ENCODE measurements at regions not wholly inside any gene's neighbourhood (a gene's known extent, or its start where the extent isn't known, plus 50 kb on each side); places are given as distances from the start of the nearest gene placed in this dataset.
"Not testable (repeated sequence)": the region's sequence is repeated elsewhere in the genome, so short reads cannot be mapped to it uniquely, and the experiment has no call there.

DNA sequence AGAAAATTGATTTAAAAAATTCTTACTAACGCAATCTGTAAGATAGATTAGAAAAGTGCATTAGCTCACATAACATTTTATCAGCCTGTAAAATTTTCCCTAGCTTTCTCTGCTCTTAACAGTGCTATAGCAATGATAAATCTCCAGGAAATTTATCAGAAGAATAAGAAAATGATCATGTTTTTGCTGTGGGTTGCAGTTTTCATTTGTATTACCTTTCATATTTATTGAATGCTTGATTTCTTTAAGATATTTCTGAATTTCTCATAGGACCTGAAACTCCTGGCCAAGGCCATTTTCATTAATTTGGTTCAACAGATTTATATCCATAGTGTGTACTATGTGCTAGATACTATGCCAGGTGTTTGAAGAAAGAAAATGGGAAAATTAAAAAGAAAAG, 130.3 kb upstream of the STARD13 start:
- no peak for DNase-seq (ENCODE audit: low read depth)

- not testable (repeated sequence) for DNase-seq (ENCODE audit: low read depth)
Observed at GRCh38 chr13:33418224-33418953, 132.8 kb upstream of the STARD13 start.

DNA sequence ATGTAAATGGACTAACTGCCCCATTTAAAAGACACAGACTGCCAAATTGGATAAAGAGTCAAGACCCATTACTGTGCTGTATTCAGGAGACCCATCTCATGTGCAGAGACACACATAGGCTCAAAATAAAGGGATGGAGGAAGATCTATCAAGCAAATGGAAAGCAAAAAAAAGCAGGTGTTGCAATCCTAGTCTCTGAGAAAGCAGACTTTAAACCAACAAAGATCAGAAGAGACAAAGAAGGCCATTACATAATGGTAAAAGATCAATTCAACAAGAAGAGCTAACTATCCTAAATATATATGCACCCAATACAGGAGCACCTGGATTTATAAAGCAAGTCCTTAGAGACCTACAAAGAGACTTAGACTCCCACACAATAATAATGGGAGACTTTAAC, 134.6 kb upstream of the STARD13 start:
- not testable (repeated sequence) for DNase-seq (ENCODE audit: low read depth)

DNA sequence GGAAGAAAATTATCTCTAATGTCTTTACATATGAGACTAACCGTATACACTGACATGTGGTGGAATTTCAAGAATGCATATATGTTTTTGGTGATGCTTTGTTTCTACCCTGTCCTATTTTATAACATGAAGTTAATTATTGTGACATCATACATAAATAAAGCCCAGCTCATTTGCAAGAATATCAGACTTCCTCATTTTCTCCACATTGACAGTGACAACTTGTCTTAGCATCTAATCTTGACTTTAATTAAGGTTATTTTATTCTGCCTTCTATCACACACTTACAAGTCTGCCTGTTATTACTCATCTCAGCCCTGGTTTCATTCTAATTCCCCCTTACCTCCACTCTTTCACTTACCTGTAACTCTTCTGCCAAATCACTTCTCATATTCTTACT, 140.6 kb upstream of the STARD13 start:
- DNase-seq (ENCODE audit: low read depth): no peak

GRCh38 chr13:33433316-33433715, 147.8 kb upstream of the STARD13 start:
- DNase-seq (ENCODE audit: low read depth): no peak

GRCh38 chr13:33434676-33435075, 149.1 kb upstream of the STARD13 start:
- no peak for DNase-seq (ENCODE audit: low read depth)

DNA sequence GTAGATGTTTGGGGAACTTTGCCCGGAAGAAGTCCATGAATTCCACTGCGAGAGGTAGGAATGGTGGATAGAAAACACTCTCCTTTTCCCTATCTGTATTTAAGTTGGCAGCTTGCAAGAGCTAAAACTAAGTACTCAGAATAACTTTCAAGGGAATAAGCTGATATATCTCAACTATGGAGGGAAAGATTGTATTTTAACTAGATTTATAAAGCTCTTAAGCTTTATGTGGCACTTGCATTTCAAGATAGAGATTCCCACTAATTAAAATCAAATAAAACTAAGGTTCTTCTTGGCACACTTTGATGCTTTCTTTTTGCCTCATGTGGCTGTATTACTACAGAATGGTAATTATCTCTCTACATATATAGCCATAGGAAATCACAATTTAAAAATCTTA, 149.7 kb upstream of the STARD13 start:
- no peak for DNase-seq (ENCODE audit: low read depth)

DNA sequence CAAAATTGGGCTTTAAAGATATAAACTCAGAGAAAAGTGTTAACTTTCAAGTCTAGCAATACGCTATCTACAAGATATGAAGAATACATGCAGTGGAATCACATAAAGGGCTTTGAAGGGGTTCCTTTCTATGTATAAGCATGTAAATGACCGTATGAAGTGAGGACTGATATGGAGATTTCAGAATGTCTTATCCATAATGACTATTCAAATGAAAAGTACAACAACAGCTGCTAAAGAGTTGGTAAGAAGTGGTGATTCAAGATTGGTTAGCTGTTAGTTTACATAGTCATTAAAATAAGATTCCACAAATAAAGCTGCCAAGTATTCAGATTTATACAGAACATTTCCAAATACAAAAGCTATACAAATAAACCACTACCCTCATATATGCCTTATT, 153.4 kb upstream of the STARD13 start:
- DNase-seq (ENCODE audit: low read depth): no peak

GRCh38 chr13:33441015-33441414, 155.5 kb upstream of the STARD13 start:
- DNase-seq (ENCODE audit: low read depth): peak; percentile 69

DNA sequence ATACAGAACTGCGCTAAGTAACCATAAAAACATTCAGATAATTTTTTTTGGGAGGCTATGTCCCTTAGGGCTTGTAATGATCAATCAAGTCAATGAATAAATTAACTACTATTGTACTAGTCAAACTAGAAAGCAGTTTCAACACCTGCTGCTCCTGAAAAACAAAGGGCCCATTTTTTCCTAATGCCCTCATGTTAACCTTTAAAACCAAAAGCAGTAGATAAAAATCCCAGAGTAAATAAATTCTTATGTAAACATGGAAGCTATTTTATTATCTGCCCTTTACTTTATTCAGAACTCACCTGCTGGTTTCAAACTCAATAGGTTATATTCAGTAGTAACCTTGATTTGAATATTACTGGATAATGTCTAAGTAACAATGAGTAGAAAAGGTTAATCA, 159.5 kb upstream of the STARD13 start:
- DNase-seq (ENCODE audit: low read depth): no peak

DNA sequence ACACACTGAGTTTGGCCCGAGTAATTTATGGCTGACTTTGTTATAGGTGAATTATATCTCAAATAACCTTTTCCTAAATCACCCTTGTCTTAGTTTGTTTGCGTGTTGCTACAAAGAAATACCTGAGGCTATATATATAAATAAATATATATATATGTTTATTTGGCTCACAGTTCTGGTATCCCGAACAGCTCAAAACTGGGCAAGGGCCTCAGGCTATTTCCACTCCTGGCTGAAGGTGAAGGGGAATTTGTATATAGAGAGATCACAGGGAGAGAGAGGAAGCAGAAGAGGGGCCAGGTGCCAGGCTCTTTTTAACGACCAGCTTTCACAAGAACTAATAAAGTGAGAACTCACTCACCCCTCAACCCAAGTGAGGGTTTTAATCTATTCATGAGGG, 159.9 kb upstream of the STARD13 start:
- no peak for DNase-seq (ENCODE audit: low read depth)

DNA sequence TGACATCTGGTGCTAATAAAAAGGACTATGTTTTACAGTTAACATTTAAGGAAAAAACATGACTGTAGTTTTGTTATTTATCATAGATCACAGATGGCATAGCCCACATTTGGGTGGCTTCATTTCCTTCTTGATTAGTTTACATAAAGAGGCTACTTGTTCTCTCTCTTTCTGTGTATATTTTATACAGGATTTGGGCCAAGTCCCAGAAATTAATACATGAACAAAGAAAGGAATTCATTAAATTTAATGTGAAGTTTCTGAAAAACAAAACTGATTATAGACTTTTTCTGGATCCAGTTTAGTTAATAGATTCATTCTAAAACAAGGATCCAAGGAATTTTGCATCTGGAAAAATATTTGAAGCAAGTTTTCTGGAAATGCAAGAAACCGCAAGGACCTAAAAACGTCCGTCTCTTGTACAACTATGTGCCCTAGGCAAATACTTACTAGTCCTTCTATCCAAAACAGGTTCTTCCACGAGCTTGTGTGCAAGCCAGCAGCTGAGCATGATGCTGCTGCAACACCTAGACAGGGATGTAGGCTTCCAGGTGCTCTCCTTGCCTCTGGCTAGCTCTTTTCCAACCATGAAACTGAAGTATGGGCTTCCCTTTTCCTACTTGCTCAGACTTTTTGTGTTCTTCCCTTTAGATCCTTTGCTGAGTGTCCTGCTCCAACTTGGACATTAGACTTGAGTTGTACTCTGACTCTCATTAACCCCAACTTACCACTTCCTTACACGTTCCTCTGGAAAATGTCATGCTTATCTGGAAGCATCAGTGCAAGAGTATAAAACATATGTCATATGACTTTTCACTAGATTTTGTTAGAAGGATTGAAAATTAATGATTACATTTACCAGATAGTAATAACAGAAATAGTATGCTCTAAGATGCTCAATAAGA, 161.5 kb upstream of the STARD13 start:
- DNase-seq (ENCODE audit: low read depth): no peak

- no peak for DNase-seq (ENCODE audit: low read depth)
Observed at GRCh38 chr13:33448889-33449288, 163.3 kb upstream of the STARD13 start.

- DNase-seq (ENCODE audit: low read depth): no peak
Observed at GRCh38 chr13:33450956-33451709, 165.6 kb upstream of the STARD13 start.

DNA sequence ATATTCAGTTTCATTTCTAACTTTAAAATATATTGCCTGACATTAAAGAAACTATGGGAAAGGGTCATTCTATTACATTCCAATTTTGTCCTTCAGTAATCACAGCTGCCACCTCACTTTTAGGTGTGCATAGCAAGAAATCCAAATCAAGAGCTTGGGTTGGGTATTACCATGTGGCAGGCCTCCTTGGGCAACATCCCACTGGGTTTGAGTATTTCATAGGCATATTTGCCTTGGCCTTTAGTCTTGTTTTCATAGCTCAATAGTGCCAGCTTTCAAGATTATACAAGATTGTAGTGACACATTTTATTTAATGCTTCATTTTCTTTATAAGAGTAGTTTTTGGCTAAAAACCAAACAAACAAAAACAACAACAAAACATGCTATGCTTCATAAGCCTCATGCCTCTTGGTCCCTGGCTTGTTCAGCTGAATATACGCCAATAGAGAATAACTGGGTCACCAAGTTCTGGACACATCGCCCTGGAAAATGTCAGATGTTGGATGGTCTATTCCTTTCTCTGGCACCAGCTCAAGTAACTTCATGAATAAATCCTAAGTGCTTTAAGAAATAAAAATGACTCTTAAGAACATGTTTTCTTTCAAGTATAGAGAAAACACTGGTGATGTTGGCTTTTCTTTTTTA, 167.4 kb upstream of the STARD13 start:
- no peak for DNase-seq (ENCODE audit: low read depth)

DNA sequence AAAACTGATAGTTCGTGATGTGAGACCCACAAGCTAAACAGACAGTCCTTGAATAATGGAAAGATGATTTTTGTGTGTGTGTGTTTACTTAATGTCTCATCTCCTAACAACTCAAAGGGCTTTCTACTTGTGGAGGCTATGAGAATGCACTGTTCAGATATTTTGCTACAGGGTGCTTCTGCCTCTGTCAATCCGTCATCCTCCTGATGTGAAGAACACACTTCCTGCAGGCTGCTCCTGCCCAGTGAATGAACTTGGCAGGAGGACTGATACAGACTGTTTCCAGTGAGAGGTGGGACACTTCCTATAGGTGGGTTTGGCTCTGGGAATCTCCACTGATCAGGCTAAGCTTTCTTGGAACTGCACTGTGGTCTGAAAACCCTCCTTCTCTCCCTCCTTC, 168.4 kb upstream of the STARD13 start:
- no peak for DNase-seq (ENCODE audit: low read depth)

DNA sequence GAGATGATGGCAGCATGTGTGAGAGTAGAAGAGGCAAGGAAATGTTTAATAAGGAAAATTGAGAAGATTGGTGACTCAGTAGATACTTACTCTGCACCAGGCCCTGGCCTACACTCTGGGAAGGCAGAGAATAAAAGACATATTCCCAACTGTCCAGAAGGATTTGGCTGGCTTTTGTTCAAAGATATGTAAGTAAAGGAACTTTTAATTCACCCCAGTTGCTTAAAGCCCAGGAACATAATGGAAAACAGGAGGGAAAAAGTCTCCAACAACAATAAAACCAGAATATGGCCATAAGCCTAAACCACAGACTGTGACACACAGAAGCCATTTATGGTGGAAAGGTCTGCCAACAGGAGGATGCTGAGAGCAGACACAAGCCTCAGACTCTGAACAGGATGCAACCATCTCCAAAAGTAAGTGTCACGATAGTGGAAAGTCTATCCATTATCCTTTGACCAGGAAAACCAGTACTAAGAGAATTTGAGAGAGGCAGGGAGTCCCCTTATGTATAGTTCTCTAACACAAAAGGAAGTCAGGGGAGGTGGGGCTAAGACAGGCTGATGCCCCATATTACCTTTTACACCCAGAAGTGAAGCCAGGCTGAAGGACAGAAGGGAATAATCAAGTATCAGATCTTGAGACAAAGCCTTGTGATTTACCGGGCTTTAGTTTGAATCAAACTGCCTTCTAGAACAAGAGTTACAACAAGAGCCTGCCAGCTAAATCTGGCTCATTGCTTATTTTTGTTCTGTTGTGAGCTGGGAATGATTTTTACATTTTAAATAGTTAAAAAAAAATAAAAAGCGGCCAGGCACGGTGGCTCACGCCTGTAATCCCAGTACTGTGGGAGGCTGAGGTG, 169.5 kb upstream of the STARD13 start:
- DNase-seq (ENCODE audit: low read depth): no peak

- DNase-seq (ENCODE audit: low read depth): no peak
Observed at GRCh38 chr13:33459702-33460101, 174.1 kb upstream of the STARD13 start.

DNA sequence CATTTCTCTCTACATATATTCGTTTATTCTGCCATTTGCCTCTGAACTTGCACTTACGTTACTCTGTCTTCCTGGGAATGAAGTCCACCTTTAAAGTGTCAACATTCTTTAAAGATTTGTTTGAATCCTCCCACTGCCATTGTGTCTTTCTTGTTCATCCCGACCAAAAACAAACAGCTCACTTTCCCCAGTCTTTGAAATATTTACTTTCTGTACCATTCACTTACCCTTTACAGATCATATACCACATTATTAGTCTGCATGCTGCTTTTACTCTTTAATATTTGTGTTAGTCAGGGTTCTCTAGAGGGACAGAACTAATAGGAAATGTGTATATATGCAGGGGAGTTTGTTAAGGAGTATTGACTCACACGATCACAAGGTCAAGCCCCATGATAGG, 176.6 kb upstream of the STARD13 start:
- no peak for DNase-seq (ENCODE audit: low read depth)

GRCh38 chr13:33464345-33464744, 178.8 kb upstream of the STARD13 start:
- no peak for DNase-seq (ENCODE audit: low read depth)

GRCh38 chr13:33466262-33466661, 180.7 kb upstream of the STARD13 start:
- DNase-seq (ENCODE audit: low read depth): peak; percentile 24
